ENCODE measurements at regions not wholly inside any gene's neighbourhood (a gene's known extent, or its start where the extent isn't known, plus 50 kb on each side); places are given as distances from the start of the nearest gene placed in this dataset.

DNA sequence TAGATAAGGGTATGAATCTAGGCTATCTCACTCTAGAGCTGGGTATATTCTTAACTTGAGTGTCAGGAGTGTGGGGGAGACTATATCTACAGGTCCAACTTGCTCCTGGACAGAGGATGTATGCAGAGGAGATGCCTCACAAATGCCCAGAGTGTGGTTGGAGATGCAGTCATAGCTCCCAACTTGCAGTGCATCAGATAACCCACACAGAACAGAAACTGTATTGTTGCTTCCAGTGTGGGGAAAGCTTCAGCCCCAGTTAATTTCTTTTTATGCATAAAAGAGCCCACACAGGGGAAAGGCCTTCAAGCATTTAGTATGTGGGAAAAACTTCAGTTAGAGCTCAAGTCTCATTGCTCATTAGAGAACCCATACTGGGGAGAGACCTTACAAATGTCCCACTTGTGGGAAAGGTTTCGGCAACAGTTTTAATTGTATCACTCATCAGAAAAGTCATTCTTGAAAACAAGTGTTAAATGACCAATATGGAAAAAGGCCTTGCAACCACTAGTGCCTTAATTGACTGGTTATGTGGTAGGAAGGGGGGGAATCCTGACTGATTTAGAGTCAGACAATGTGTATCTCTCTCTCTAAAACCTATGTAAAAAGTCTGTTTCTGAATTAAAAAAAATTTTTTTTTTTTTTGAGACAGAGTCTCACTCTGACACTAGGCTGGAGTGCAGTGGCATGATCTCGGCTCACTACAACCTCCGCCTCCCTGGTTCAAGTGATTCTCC lies 67.9 kb downstream of the EBNA1BP2 start:
- TF ChIP-seq, protein P1, sequence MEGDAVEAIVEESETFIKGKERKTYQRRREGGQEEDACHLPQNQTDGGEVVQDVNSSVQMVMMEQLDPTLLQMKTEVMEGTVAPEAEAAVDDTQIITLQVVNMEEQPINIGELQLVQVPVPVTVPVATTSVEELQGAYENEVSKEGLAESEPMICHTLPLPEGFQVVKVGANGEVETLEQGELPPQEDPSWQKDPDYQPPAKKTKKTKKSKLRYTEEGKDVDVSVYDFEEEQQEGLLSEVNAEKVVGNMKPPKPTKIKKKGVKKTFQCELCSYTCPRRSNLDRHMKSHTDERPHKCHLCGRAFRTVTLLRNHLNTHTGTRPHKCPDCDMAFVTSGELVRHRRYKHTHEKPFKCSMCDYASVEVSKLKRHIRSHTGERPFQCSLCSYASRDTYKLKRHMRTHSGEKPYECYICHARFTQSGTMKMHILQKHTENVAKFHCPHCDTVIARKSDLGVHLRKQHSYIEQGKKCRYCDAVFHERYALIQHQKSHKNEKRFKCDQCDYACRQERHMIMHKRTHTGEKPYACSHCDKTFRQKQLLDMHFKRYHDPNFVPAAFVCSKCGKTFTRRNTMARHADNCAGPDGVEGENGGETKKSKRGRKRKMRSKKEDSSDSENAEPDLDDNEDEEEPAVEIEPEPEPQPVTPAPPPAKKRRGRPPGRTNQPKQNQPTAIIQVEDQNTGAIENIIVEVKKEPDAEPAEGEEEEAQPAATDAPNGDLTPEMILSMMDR (IDR thresholded peaks at IDR 0.05): no peak
- no peak for TF ChIP-seq POLR2A (IDR thresholded peaks at IDR 0.05; ENCODE audit: low read length)
- TF ChIP-seq TP53 (CRISPR knock-in tag; IDR thresholded peaks at IDR 0.05): no peak
